Gastrocnemius medialis (tissue), 4 donors: ENCODE measurements at regions not wholly inside any gene's neighbourhood (a gene's known extent, or its start where the extent isn't known, plus 50 kb on each side); places are given as distances from the start of the nearest gene placed in this dataset.

Experiments used
- CTCF ChIP-seq, 5 experiments: fragments of 450-650 bp in 3 of 5; fragments of 200-600 bp in 2 of 5; sonication (generic) in 2 of 5; IDR thresholded peaks in 4 of 5; conservative IDR thresholded peaks in 1 of 5; 1 replicate in 4 of 5; 2 replicates in 1 of 5; pipeline ENCODE4 v1.5.1; 2016 to 2019; ENCODE audit warnings: antibody characterized with exemption in 5 of 5, mild to moderate bottlenecking in 3 of 5, moderate library complexity in 3 of 5
- POLR2A ChIP-seq, 2 donors: fragments of 450-650 bp; IDR thresholded peaks; one replicate each; pipeline ENCODE4 v1.6.1; 2017; ENCODE audit warnings: antibody characterized with exemption in 2 of 2, mild to moderate bottlenecking in 2 of 2, moderate library complexity in 2 of 2

- TF ChIP-seq POLR2A (IDR thresholded peaks at IDR 0.05) (no peak), CTCF (IDR thresholded peaks at IDR 0.05 in 4 of 5, conservative IDR thresholded peaks at IDR 0.05 in 1 of 5) (no peak)
Observed at GRCh38 chr4:144288011-144288903, 147.7 kb upstream of the GYPA start.
